ENCODE measurements at regions not wholly inside any gene's neighbourhood (a gene's known extent, or its start where the extent isn't known, plus 50 kb on each side); places are given as distances from the start of the nearest gene placed in this dataset.
"Not testable (repeated sequence)": the region's sequence is repeated elsewhere in the genome, so short reads cannot be mapped to it uniquely, and the experiment has no call there.

DNA sequence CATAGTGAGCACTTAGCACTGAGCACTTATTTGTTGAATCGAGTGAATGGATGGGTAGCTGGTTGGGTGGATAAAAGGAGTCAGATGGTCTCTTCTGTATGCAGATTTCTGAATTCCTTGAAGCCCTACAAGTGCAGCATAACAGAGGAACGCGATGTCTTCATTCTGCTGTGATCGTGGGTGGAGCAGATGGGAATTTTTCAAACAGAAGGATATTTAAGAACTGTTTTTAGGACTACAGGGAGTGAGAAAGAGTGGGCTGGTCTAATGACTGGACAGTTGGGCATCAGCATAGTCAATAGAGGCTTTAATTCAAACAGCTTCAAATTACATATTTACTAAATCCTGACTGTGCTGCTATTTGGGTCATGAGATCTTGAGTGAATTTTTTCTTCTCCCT lies 253.2 kb downstream of the CEMIP2 start:
- DNase-seq (ENCODE audit: low read depth in 1 of 2, low spot score in 1 of 2) (no peak), FAIRE-seq (no peak), ATAC-seq (no peak)
- 44% methylated on average over 4 of the region's 4 CpGs for WGBS (ENCODE audit: missing lambda C conversion rate)
- POLR2A ChIA-PET: no interaction called here
- TF ChIP-seq MYC (IDR thresholded peaks at IDR 0.05; ENCODE audit: borderline replicate concordance, low read length) (no peak), HEYL (CRISPR knock-in tag; IDR thresholded peaks at IDR 0.05) (no peak), ZC3H11A (IDR thresholded peaks at IDR 0.05) (no peak), SREBF2 (IDR thresholded peaks at IDR 0.05) (no peak), TP53 (CRISPR knock-in tag; IDR thresholded peaks at IDR 0.05) (no peak), EHF (CRISPR knock-in tag; IDR thresholded peaks at IDR 0.05) (no peak), EHMT2 (IDR thresholded peaks at IDR 0.05; ENCODE audit: low read depth) (no peak), JUN (IDR thresholded peaks at IDR 0.05) (no peak), CBX8 (IDR thresholded peaks at IDR 0.05) (no peak), CEBPB (IDR thresholded peaks at IDR 0.05) (no peak), RARB (CRISPR knock-in tag; IDR thresholded peaks at IDR 0.05) (no peak)
- TF ChIP-seq, protein P1, sequence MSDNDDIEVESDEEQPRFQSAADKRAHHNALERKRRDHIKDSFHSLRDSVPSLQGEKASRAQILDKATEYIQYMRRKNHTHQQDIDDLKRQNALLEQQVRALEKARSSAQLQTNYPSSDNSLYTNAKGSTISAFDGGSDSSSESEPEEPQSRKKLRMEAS (IDR thresholded peaks at IDR 0.05): no peak
- H3K27ac ChIP-seq: no peak overlapping the region
- no peaks in the 10 kb centered on the region for H3K9me3 ChIP-seq
- CTCF ChIA-PET: interaction anchor here (1.0 kb wide), 1 partner anchor 24 kb away, joined by 3 read pairs; no protein-coding TSS in a partner anchor
- H3K4me1 ChIP-seq: no peaks in the 10 kb centered on the region
- no peak overlapping the region for H3K4me3 ChIP-seq
- H3K4me2 ChIP-seq: no peak overlapping the region

DNA sequence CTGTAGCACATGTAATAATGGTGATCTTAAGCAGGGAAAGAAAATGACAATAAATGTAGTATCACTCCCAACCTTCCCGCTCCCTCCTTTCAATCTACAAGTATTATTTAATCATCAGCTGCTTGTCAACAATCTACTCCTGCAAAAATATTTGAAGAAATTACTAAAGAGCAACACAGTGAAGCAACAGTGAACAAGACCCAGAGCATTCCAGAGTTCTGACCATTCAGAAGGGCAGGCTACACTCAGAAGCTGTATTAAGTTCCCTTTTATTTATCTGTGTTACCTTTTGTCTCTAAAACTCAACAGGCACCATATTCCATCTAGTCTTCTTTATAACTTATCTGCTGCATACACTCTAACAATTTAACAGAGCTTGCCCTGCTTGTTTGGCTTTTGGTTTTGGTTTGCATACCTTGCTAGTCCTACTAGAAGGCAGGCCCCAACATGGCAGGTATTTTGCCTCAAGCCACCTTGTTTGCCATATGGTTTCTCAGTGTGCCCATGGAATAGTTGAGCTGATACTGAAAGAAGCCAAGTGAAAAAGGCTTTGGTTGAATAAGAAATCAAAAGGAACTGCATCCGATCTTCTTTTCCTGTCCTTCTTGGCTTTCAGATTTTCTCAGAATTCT lies 253.9 kb downstream of the CEMIP2 start:
- FAIRE-seq (no peak), DNase-seq (ENCODE audit: low read depth in 1 of 2, low spot score in 1 of 2) (no peak), ATAC-seq (no peak)
- POLR2A ChIA-PET: no interaction called here
- Histone ChIP-seq H3K27ac (no peak overlapping the region), H3K4me2 (no peak overlapping the region), H3K9me3 (no peaks in the 10 kb centered on the region), H3K4me3 (no peak overlapping the region), H3K4me1 (no peaks in the 10 kb centered on the region; the same call in 2 of the 3 replicates)
- CTCF ChIA-PET: interaction anchor here (1.0 to 1.9 kb wide), 2 partner anchors 9 to 24 kb away, joined by 3 to 7 read pairs; no protein-coding TSS in a partner anchor
- TF ChIP-seq CBX8 (IDR thresholded peaks at IDR 0.05) (no peak), CHD2 (IDR thresholded peaks at IDR 0.05; ENCODE audit: low read length, partially characterized antibody) (no peak), EP300 (IDR thresholded peaks at IDR 0.05) (no peak), FOXS1 (CRISPR knock-in tag; IDR thresholded peaks at IDR 0.05) (no peak), EHMT2 (IDR thresholded peaks at IDR 0.05; ENCODE audit: low read depth) (no peak), POLR2AphosphoS2 (conservative IDR thresholded peaks at IDR 0.05; ENCODE audit: low read length) (no peak)
- TF ChIP-seq, protein P2, sequence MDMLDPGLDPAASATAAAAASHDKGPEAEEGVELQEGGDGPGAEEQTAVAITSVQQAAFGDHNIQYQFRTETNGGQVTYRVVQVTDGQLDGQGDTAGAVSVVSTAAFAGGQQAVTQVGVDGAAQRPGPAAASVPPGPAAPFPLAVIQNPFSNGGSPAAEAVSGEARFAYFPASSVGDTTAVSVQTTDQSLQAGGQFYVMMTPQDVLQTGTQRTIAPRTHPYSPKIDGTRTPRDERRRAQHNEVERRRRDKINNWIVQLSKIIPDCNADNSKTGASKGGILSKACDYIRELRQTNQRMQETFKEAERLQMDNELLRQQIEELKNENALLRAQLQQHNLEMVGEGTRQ (IDR thresholded peaks at IDR 0.05): no peak
- TF ChIP-seq, protein P3, sequence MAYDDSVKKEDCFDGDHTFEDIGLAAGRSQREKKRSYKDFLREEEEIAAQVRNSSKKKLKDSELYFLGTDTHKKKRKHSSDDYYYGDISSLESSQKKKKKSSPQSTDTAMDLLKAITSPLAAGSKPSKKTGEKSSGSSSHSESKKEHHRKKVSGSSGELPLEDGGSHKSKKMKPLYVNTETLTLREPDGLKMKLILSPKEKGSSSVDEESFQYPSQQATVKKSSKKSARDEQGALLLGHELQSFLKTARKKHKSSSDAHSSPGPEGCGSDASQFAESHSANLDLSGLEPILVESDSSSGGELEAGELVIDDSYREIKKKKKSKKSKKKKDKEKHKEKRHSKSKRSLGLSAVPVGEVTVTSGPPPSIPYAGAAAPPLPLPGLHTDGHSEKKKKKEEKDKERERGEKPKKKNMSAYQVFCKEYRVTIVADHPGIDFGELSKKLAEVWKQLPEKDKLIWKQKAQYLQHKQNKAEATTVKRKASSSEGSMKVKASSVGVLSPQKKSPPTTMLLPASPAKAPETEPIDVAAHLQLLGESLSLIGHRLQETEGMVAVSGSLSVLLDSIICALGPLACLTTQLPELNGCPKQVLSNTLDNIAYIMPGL (CRISPR knock-in tag; IDR thresholded peaks at IDR 0.05; ENCODE audit: borderline replicate concordance): no peak
- 69% methylated on average over 2 of the region's 2 CpGs for WGBS (ENCODE audit: missing lambda C conversion rate)

- H3K27ac ChIP-seq: no peak overlapping the region
- POLR2A ChIA-PET: no interaction called here
- DNase-seq (ENCODE audit: low read depth in 1 of 2, low spot score in 1 of 2) (peak in 1 of 2 experiments; percentile 5), ATAC-seq (peak; percentile 42 to 45; a peak in 3 of 6 replicates), FAIRE-seq (no peak)
- CTCF ChIA-PET: no interaction called here
- peaks cover 30% of the 10 kb centered on the region; the same call in 2 of the 3 replicates for H3K4me1 ChIP-seq
- H3K4me2 ChIP-seq: peak overlapping the region; percentile 34; the same call in 1 of the 3 replicates
- no peaks in the 10 kb centered on the region for H3K9me3 ChIP-seq
- no peak for TF ChIP-seq RCOR1 (IDR thresholded peaks at IDR 0.05; ENCODE audit: low read depth, low read length)
- TF ChIP-seq HOXB13 (CRISPR knock-in tag; IDR thresholded peaks at IDR 0.05; ENCODE audit: low read depth): no peak
- TF ChIP-seq, protein P4, sequence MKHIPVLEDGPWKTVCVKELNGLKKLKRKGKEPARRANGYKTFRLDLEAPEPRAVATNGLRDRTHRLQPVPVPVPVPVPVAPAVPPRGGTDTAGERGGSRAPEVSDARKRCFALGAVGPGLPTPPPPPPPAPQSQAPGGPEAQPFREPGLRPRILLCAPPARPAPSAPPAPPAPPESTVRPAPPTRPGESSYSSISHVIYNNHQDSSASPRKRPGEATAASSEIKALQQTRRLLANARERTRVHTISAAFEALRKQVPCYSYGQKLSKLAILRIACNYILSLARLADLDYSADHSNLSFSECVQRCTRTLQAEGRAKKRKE (CRISPR knock-in tag; IDR thresholded peaks at IDR 0.05; ENCODE audit: low read depth): no peak
- TF ChIP-seq FOSL2 (IDR thresholded peaks at IDR 0.05): no peak
- TF ChIP-seq FOSL2 (CRISPR knock-in tag; IDR thresholded peaks at IDR 0.05): peak; percentile 11; the same call in 1 of the 2 replicates
- no peak overlapping the region for H3K4me3 ChIP-seq
These were observed 259.3 kb downstream of the CEMIP2 start for GRCh38 chr9:71509054-71509453.

- CTCF ChIA-PET: interaction anchor here (0.8 kb wide), 1 partner anchor 500 kb away, joined by 3 read pairs; no protein-coding TSS in a partner anchor
- DNase-seq (ENCODE audit: low read depth in 1 of 2, low spot score in 1 of 2); POLR2A ChIA-PET; H3K9me3 ChIP-seq; H3K27ac ChIP-seq; ATAC-seq; H3K4me3 ChIP-seq: not testable (repeated sequence)
- peaks cover 30% of the 10 kb centered on the region; the same call in 2 of the 3 replicates for H3K4me1 ChIP-seq
- peak overlapping the region; percentile 34 for H3K4me2 ChIP-seq
- WGBS (ENCODE audit: missing lambda C conversion rate): 43% methylated on average over 2 of the region's 2 CpGs
- FAIRE-seq: peak; percentile 7
These were observed 260.2 kb downstream of the CEMIP2 start for GRCh38 chr9:71508141-71508540.

Measured in A549 (cell line).